Panc1 (cell line): ENCODE measurements at regions not wholly inside any gene's neighbourhood (a gene's known extent, or its start where the extent isn't known, plus 50 kb on each side); places are given as distances from the start of the nearest gene placed in this dataset.

Source experiments
- CTCF ChIP-seq: fragments of 450-650 bp; IDR thresholded peaks from 2 replicates; pipeline ENCODE4 v1.5.1; 2017; ENCODE audit warnings: mild to moderate bottlenecking
- POLR2AphosphoS5 ChIP-seq: IDR thresholded peaks from 2 replicates; pipeline ENCODE4 v1.6.1; 2012; ENCODE audit warnings: mild to moderate bottlenecking, low read depth, low read length, moderate library complexity
- REST ChIP-seq, 2 experiments: IDR thresholded peaks; 2 replicates each; pipeline ENCODE4 v1.6.1; 2011 to 2012; ENCODE audit warnings: low read depth in 2 of 2, control low read depth in 1 of 2, low read length in 1 of 2, mild to moderate bottlenecking in 1 of 2, moderate library complexity in 1 of 2; ENCODE audit not compliant: insufficient read depth in 1 of 2
- SIN3A ChIP-seq: IDR thresholded peaks from 2 replicates; pipeline ENCODE4 v1.6.1; 2012; ENCODE audit warnings: low read depth, mild to moderate bottlenecking, low read length, moderate library complexity, borderline replicate concordance; ENCODE audit not compliant: insufficient read depth

- TF ChIP-seq REST (IDR thresholded peaks at IDR 0.05; ENCODE audit: insufficient read depth in 1 of 2, low read depth in 2 of 2, low read length in 1 of 2) (no peak), CTCF (no peak), POLR2AphosphoS5 (no peak), SIN3A (no peak)
These were observed 498.0 kb downstream of the PRDM9 start for GRCh38 chr5:24005384-24005783.
